Activated B cell treated with CpG ODN at 0.5 μM for 24 hours (primary cell): ENCODE measurements at regions not wholly inside any gene's neighbourhood (a gene's known extent, or its start where the extent isn't known, plus 50 kb on each side); places are given as distances from the start of the nearest gene placed in this dataset.

Experiments
- ATAC-seq: fragments of 200-7000 bp; cut with Tn5 transposase; one replicate; pipeline ENCODE4 v1.10.0; 2021; ENCODE audit warnings: low read depth, mild to moderate bottlenecking, moderate library complexity
- CTCF ChIA-PET: fragments of 350-600 bp; sonication (Branson Sonifier 250); formaldehyde crosslinking; loops from one replicate; lab custom pipeline; 2021; ENCODE audit warnings: antibody characterized with exemption; lab: Charles Lee
- POLR2A ChIA-PET: fragments of 350-600 bp; sonication (Branson Sonifier 250); formaldehyde crosslinking; loops from one replicate; lab custom pipeline; 2021; ENCODE audit warnings: antibody characterized with exemption; lab: Charles Lee
- DNase-seq: peaks from one replicate; pipeline ENCODE4 v3.0.0; 2022
- H3K27ac Mint-ChIP-seq: one replicate; pipeline ENCODE4 v1.8.0; 2020; ENCODE audit warnings: mixed read lengths
- H3K27me3 Mint-ChIP-seq: one replicate; pipeline ENCODE4 v1.8.0; 2021; ENCODE audit warnings: mixed read lengths
- H3K36me3 Mint-ChIP-seq: one replicate; pipeline ENCODE4 v1.8.0; 2021; ENCODE audit warnings: low read depth, mixed read lengths
- H3K4me1 Mint-ChIP-seq: one replicate; pipeline ENCODE4 v1.8.0; 2021; ENCODE audit warnings: mixed read lengths
- H3K4me3 Mint-ChIP-seq: one replicate; pipeline ENCODE4 v1.8.0; 2020; ENCODE audit warnings: mild to moderate bottlenecking, mixed read lengths
- H3K9me3 Mint-ChIP-seq: one replicate; pipeline ENCODE4 v1.8.0; 2020; ENCODE audit warnings: mixed read lengths
- intact Hi-C: fragments of 100-400 bp; cut with micrococcal nuclease; formaldehyde crosslinking; loops from one replicate; pipeline ENCODE4 v1.15.1; 2024
- TF ChIP-seq, protein P1 (sequence below): fragments of 200-600 bp; IDR thresholded peaks from one replicate; pipeline ENCODE4 v1.8.0; 2022; ENCODE audit warnings: antibody characterized with exemption, mild to moderate bottlenecking

DNA sequence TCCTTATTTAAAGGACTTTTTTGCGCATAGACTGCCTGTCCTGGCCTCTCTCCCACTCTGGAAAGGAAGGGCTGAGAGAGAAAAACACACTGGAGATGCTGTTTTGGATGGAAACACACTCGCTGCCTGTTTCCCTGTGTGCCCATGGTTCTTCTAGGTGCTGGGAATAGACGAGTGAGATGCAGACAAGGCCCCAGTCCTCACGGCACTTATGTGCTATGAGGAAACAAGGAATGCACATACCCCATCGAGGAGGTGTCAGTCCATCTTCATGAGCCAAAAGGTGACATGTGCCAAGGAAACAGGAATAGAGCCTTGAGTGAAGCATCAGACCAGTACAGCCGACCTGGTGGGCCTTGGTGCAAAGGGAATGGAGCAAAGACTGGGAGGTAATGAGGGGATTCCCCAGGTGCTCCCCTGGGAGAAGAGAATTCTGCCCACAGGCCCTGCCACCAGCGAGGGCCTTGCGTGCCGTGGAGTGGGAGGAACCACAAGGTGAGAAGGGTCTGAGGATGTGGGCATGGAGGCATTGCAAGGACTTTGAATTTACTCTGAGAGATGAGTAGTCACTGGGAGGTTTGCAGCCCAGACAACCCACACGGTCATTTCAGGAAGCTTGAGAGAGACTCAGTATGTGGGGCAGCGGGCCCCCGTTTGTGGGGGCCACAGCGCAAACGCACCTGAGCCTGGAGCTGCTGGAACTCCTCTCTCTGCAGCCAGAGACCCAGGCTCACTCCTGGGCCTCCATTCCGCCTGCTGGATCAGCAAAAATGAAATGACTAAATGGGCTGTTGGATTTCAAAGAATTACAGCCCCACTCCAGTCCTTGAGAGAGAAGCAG, 197.5 kb upstream of the COPS8 start:
- ATAC-seq (no peak), DNase-seq (no peak)
- no peak overlapping the region for H3K27ac Mint-ChIP-seq
- intact Hi-C loops: no loop called here
- H3K9me3 Mint-ChIP-seq: no peaks in the 10 kb centered on the region
- H3K4me3 Mint-ChIP-seq: no peak overlapping the region
- H3K36me3 Mint-ChIP-seq: no peaks in the 10 kb centered on the region
- ChIA-PET POLR2A (no interaction called here), CTCF (no interaction called here)
- peaks cover 4% of the 10 kb centered on the region for H3K27me3 Mint-ChIP-seq
- no peaks in the 10 kb centered on the region for H3K4me1 Mint-ChIP-seq
- TF ChIP-seq, protein P1, sequence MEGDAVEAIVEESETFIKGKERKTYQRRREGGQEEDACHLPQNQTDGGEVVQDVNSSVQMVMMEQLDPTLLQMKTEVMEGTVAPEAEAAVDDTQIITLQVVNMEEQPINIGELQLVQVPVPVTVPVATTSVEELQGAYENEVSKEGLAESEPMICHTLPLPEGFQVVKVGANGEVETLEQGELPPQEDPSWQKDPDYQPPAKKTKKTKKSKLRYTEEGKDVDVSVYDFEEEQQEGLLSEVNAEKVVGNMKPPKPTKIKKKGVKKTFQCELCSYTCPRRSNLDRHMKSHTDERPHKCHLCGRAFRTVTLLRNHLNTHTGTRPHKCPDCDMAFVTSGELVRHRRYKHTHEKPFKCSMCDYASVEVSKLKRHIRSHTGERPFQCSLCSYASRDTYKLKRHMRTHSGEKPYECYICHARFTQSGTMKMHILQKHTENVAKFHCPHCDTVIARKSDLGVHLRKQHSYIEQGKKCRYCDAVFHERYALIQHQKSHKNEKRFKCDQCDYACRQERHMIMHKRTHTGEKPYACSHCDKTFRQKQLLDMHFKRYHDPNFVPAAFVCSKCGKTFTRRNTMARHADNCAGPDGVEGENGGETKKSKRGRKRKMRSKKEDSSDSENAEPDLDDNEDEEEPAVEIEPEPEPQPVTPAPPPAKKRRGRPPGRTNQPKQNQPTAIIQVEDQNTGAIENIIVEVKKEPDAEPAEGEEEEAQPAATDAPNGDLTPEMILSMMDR: no peak

DNA sequence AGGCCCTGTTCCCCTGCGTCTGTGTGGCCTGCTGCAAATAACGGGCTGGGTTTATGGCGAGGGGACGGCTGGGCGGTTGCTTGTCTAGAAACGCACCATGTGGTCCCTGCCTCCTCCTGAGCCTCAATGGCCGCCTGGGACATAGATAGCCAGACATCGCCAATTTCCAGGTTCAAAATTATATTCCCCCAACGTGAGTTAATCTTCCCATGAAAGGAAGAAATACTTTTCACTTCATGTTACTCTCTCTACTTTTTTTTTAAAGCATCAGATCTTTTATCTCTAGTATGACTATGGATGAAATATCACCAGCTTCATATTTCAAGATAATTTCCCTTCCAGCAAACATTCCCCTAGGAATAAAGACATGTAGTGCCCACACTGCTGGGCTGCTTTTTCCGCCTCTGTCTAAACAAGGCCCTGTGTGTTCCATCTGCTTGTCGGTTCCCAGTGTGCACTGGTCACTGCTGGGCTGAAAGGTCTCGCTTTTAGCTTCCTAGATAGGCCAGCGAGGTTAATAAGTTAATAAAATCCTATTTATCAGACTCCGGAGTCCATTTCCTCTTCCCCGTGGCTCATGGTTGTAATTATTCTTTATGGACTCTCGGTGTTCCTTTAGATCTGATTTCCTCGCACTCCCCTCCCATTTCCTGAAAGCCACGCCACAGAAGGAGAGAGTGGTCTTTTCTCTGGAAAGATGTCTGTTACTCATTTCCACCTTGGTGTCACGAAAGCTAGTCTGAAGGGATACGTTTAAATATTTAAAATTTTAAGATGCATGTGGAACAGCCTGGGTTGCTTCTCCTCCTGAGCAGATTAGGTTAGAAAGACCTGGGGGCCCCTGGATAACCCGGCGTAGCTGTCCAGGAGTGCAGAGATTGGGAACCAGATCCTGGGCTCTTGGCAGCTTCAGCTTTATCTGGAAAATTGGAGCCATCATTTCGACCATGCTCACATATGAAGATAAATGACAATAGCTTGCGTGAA, 196.6 kb upstream of the COPS8 start:
- DNase-seq: no peak
- TF ChIP-seq, protein P1: no peak
- ChIA-PET CTCF (no interaction called here), POLR2A (no interaction called here)
- H3K36me3 Mint-ChIP-seq: no peaks in the 10 kb centered on the region
- H3K27me3 Mint-ChIP-seq: peaks cover 4% of the 10 kb centered on the region
- no peak overlapping the region for H3K4me3 Mint-ChIP-seq
- no peak for ATAC-seq
- H3K4me1 Mint-ChIP-seq: no peaks in the 10 kb centered on the region
- intact Hi-C loops: no loop called here
- no peaks in the 10 kb centered on the region for H3K9me3 Mint-ChIP-seq
- H3K27ac Mint-ChIP-seq: no peak overlapping the region

DNA sequence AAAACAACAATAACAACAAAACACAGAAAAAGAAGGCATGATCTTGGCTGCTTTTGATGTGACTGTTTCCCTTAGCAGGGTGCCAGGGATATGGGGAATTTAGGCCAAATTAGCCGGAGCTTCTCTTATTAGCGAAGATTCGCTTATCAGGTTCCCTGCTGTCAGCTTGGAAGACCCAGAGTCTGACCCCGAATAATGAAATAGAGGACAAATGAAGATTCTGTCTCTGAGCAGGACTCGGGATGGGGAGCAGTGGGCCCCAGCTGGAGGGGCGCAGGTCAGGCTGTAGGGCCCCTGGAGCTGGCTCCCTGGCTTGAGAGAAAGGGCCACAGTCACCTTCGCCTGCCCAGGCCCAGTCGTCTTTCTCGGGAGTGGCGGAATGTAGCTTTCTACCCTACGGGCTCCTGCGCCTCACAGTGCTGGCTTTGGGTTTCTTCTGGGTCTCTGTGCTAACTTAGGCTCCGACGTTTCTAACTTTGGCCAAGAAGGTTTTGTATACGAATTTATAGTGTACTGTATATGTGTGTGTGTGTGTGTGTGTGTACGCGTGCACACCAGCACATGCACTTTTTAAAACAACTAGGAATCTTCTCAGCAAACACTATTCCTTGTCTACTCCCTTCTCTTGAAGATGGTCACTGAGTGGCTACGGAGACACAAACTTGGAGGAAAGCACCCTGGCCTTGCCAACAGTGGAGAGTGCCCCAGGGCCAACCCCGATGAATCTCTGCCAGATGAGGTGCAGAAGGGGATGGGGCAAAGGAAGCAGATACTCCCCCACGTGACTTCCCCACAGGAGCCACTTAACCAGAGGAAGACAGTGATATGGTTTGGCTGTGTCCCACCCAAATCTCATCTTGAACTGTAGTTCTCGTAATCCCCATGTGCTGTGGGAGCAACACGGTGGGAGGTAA, 195.6 kb upstream of the COPS8 start:
- ATAC-seq: no peak
- TF ChIP-seq, protein P1: no peak
- H3K4me3 Mint-ChIP-seq: no peak overlapping the region
- H3K27ac Mint-ChIP-seq: no peak overlapping the region
- ChIA-PET CTCF (no interaction called here), POLR2A (no interaction called here)
- DNase-seq: no peak
- peaks cover 4% of the 10 kb centered on the region for H3K27me3 Mint-ChIP-seq
- intact Hi-C loops: no loop called here
- no peaks in the 10 kb centered on the region for H3K36me3 Mint-ChIP-seq
- H3K9me3 Mint-ChIP-seq: no peaks in the 10 kb centered on the region
- H3K4me1 Mint-ChIP-seq: no peaks in the 10 kb centered on the region

DNA sequence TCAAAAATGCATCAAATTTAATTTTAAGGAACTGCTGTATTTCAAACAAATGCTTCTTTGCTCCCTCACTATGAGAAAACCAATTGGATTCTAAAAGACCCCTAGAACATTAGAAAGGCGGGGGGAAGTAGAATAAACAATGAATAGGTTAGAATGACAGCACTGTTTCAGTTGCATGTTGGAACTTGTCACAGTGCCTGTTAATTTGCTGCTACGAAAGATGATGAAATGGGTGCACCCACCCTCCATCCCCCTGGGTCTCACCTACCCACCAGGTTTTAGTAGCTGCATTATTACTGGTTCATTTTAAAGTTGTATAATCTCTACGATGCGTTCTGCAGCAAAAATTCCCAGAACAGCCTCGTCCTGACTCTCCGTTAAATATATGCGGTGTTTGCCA, 193.0 kb upstream of the COPS8 start:
- TF ChIP-seq, protein P1: no peak
- ChIA-PET POLR2A (no interaction called here), CTCF (no interaction called here)
- H3K36me3 Mint-ChIP-seq: no peaks in the 10 kb centered on the region
- no peaks in the 10 kb centered on the region for H3K4me1 Mint-ChIP-seq
- no peak for ATAC-seq
- no peaks in the 10 kb centered on the region for H3K27me3 Mint-ChIP-seq
- intact Hi-C loops: no loop called here
- H3K4me3 Mint-ChIP-seq: no peak overlapping the region
- no peak overlapping the region for H3K27ac Mint-ChIP-seq
- no peak for DNase-seq
- H3K9me3 Mint-ChIP-seq: no peaks in the 10 kb centered on the region
